ENCODE measurements at regions not wholly inside any gene's neighbourhood (a gene's known extent, or its start where the extent isn't known, plus 50 kb on each side); places are given as distances from the start of the nearest gene placed in this dataset.

DNA sequence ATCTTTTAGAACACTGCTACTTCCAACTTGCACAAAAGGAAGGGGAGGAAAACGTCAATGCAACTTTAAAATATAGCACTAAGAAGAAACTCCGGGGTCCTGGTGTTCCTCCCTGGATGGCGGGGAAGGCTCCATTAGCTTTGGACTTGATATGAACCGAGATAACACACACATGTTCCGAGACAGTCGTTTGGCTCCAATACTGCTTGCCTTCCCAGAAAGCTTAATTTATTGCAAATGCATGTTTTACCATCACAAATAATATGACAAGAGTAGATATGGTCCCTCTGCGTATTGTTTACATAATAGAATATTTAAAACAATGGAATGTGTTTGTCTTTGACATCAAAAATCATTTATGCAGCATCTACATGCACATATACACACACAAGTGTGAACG, 87.6 kb upstream of the CLMN start:
- TF ChIP-seq CTCF (conservative IDR thresholded peaks at IDR 0.05 in 1 of 2, IDR thresholded peaks at IDR 0.05 in 1 of 2; ENCODE audit: extremely low read depth in 1 of 2, insufficient read depth in 1 of 2, low read depth in 1 of 2, low read length in 2 of 2) = no peak
- TF ChIP-seq EZH2 (IDR thresholded peaks at IDR 0.05; ENCODE audit: borderline replicate concordance, low read length) = no peak
